Upper lobe of left lung (tissue), 4 donors: ENCODE measurements at regions not wholly inside any gene's neighbourhood (a gene's known extent, or its start where the extent isn't known, plus 50 kb on each side); places are given as distances from the start of the nearest gene placed in this dataset.

Experiments used
- CTCF ChIP-seq, 6 experiments: fragments of 450-650 bp in 4 of 6; fragments of 200-600 bp in 2 of 6; sonication (generic) in 2 of 6; IDR thresholded peaks; one replicate each; pipeline ENCODE4 v1.5.1; 2016 to 2019; ENCODE audit warnings: antibody characterized with exemption in 6 of 6
- EP300 ChIP-seq, 4 donors: sonication (generic); formaldehyde crosslinking; IDR thresholded peaks; one replicate each; pipeline ENCODE4 v1.5.1; 2017; ENCODE audit warnings: antibody characterized with exemption in 4 of 4, control low read depth in 2 of 4
- POLR2A ChIP-seq, 4 donors: fragments of 450-650 bp; IDR thresholded peaks; one replicate each; pipeline ENCODE4 v1.5.1; 2016 to 2017; ENCODE audit warnings: antibody characterized with exemption in 4 of 4, mild to moderate bottlenecking in 2 of 4
- POLR2AphosphoS5 ChIP-seq, 2 donors: sonication (generic); formaldehyde crosslinking; IDR thresholded peaks; one replicate each; pipeline ENCODE4 v1.5.1; 2017; ENCODE audit warnings: antibody characterized with exemption in 2 of 2

- TF ChIP-seq CTCF (IDR thresholded peaks at IDR 0.05), result no peak
- TF ChIP-seq POLR2A (IDR thresholded peaks at IDR 0.05), result no peak
- no peak for TF ChIP-seq POLR2AphosphoS5 (IDR thresholded peaks at IDR 0.05)
- TF ChIP-seq EP300 (IDR thresholded peaks at IDR 0.05), result no peak
These were observed 2225.9 kb upstream of the C9orf72 start for GRCh38 chr9:29799227-29799626.
